Activated T-helper 17 cell treated with anti-CD3 and anti-CD28 coated beads, Interleukin-2, amount 50 U/mL, for 72 hours (primary cell): ENCODE measurements at regions not wholly inside any gene's neighbourhood (a gene's known extent, or its start where the extent isn't known, plus 50 kb on each side); places are given as distances from the start of the nearest gene placed in this dataset.

Experiments used
- ATAC-seq: fragments of 150-1000 bp; cut with Tn5 transposase; replicated peaks from 2 replicates; pipeline ENCODE4 v1.10.0; 2021; ENCODE audit warnings: mild to moderate bottlenecking, moderate library complexity
- H3K27ac Mint-ChIP-seq: one replicate; pipeline ENCODE4 v1.8.0; 2022; ENCODE audit warnings: mixed read lengths
- H3K27me3 Mint-ChIP-seq: one replicate; pipeline ENCODE4 v1.8.0; 2022; ENCODE audit warnings: mixed read lengths
- H3K36me3 Mint-ChIP-seq: one replicate; pipeline ENCODE4 v1.8.0; 2022; ENCODE audit warnings: low read depth, mild to moderate bottlenecking, mixed read lengths
- H3K4me1 Mint-ChIP-seq: one replicate; pipeline ENCODE4 v1.8.0; 2022; ENCODE audit warnings: mixed read lengths
- H3K4me3 Mint-ChIP-seq: one replicate; pipeline ENCODE4 v1.8.0; 2022; ENCODE audit warnings: mild to moderate bottlenecking, mixed read lengths
- H3K9me3 Mint-ChIP-seq: one replicate; pipeline ENCODE4 v1.8.0; 2022; ENCODE audit warnings: mixed read lengths

GRCh38 chr1:95927061-95927460 lies 693.1 kb downstream of the RWDD3 start:
- H3K27me3 Mint-ChIP-seq = no peaks in the 10 kb centered on the region
- no peaks in the 10 kb centered on the region for H3K4me1 Mint-ChIP-seq
- peaks cover 10% of the 10 kb centered on the region for H3K9me3 Mint-ChIP-seq
- ATAC-seq = no peak
- no peak overlapping the region for H3K27ac Mint-ChIP-seq
- no peaks in the 10 kb centered on the region for H3K36me3 Mint-ChIP-seq
- H3K4me3 Mint-ChIP-seq = no peak overlapping the region

GRCh38 chr1:95935719-95936118 lies 701.7 kb downstream of the RWDD3 start:
- ATAC-seq = no peak
- no peaks in the 10 kb centered on the region for H3K27me3 Mint-ChIP-seq
- no peaks in the 10 kb centered on the region for H3K36me3 Mint-ChIP-seq
- no peak overlapping the region for H3K4me3 Mint-ChIP-seq
- H3K9me3 Mint-ChIP-seq = peaks cover 8% of the 10 kb centered on the region
- no peaks in the 10 kb centered on the region for H3K4me1 Mint-ChIP-seq
- H3K27ac Mint-ChIP-seq = no peak overlapping the region

GRCh38 chr1:95941121-95941798 lies 707.2 kb downstream of the RWDD3 start:
- no peaks in the 10 kb centered on the region for H3K27me3 Mint-ChIP-seq
- H3K9me3 Mint-ChIP-seq = peaks cover 5% of the 10 kb centered on the region
- no peak overlapping the region for H3K4me3 Mint-ChIP-seq
- no peaks in the 10 kb centered on the region for H3K36me3 Mint-ChIP-seq
- no peak overlapping the region for H3K27ac Mint-ChIP-seq
- ATAC-seq = no peak
- H3K4me1 Mint-ChIP-seq = no peaks in the 10 kb centered on the region

- ATAC-seq = no peak
- H3K9me3 Mint-ChIP-seq = no peaks in the 10 kb centered on the region
- H3K27ac Mint-ChIP-seq = no peak overlapping the region
- H3K4me3 Mint-ChIP-seq = no peak overlapping the region
- H3K27me3 Mint-ChIP-seq = no peaks in the 10 kb centered on the region
- no peaks in the 10 kb centered on the region for H3K4me1 Mint-ChIP-seq
- H3K36me3 Mint-ChIP-seq = no peaks in the 10 kb centered on the region
These were observed 714.0 kb downstream of the RWDD3 start for GRCh38 chr1:95948023-95948422.

GRCh38 chr1:95951371-95952102 lies 717.5 kb downstream of the RWDD3 start:
- Mint-ChIP-seq H3K27me3 (no peaks in the 10 kb centered on the region), H3K27ac (no peak overlapping the region), H3K4me3 (no peak overlapping the region), H3K9me3 (peaks cover 2% of the 10 kb centered on the region), H3K36me3 (no peaks in the 10 kb centered on the region), H3K4me1 (no peaks in the 10 kb centered on the region)
- ATAC-seq = no peak

- no peak for ATAC-seq
- H3K9me3 Mint-ChIP-seq = peaks cover 6% of the 10 kb centered on the region
- H3K27ac Mint-ChIP-seq = no peak overlapping the region
- H3K4me3 Mint-ChIP-seq = no peak overlapping the region
- H3K36me3 Mint-ChIP-seq = no peaks in the 10 kb centered on the region
- H3K4me1 Mint-ChIP-seq = no peaks in the 10 kb centered on the region
- no peaks in the 10 kb centered on the region for H3K27me3 Mint-ChIP-seq
These were observed 719.0 kb downstream of the RWDD3 start for GRCh38 chr1:95953015-95953414.

GRCh38 chr1:95954585-95954984 lies 720.6 kb downstream of the RWDD3 start:
- Mint-ChIP-seq H3K36me3 (no peaks in the 10 kb centered on the region), H3K4me1 (no peaks in the 10 kb centered on the region), H3K27me3 (no peaks in the 10 kb centered on the region), H3K9me3 (peaks cover 12% of the 10 kb centered on the region), H3K4me3 (no peak overlapping the region), H3K27ac (no peak overlapping the region)
- ATAC-seq = no peak

- Mint-ChIP-seq H3K27ac (no peak overlapping the region), H3K27me3 (no peaks in the 10 kb centered on the region), H3K36me3 (no peaks in the 10 kb centered on the region), H3K4me3 (no peak overlapping the region), H3K4me1 (no peaks in the 10 kb centered on the region), H3K9me3 (peaks cover 15% of the 10 kb centered on the region)
- ATAC-seq = no peak
These were observed 722.2 kb downstream of the RWDD3 start for GRCh38 chr1:95956215-95956614.

GRCh38 chr1:95957748-95958147 lies 723.7 kb downstream of the RWDD3 start:
- no peak overlapping the region for H3K27ac Mint-ChIP-seq
- no peaks in the 10 kb centered on the region for H3K36me3 Mint-ChIP-seq
- ATAC-seq = no peak
- H3K9me3 Mint-ChIP-seq = peaks cover 15% of the 10 kb centered on the region
- H3K4me3 Mint-ChIP-seq = no peak overlapping the region
- H3K4me1 Mint-ChIP-seq = no peaks in the 10 kb centered on the region
- H3K27me3 Mint-ChIP-seq = no peaks in the 10 kb centered on the region

GRCh38 chr1:95966866-95967265 lies 732.9 kb downstream of the RWDD3 start:
- H3K4me3 Mint-ChIP-seq = no peak overlapping the region
- H3K9me3 Mint-ChIP-seq = peaks cover 17% of the 10 kb centered on the region
- H3K36me3 Mint-ChIP-seq = no peaks in the 10 kb centered on the region
- ATAC-seq = no peak
- H3K27me3 Mint-ChIP-seq = no peaks in the 10 kb centered on the region
- no peak overlapping the region for H3K27ac Mint-ChIP-seq
- no peaks in the 10 kb centered on the region for H3K4me1 Mint-ChIP-seq

- no peak for ATAC-seq
- Mint-ChIP-seq H3K9me3 (peaks cover 13% of the 10 kb centered on the region), H3K27me3 (no peaks in the 10 kb centered on the region), H3K36me3 (no peaks in the 10 kb centered on the region), H3K27ac (no peak overlapping the region), H3K4me1 (no peaks in the 10 kb centered on the region), H3K4me3 (no peak overlapping the region)
These were observed 740.6 kb downstream of the RWDD3 start for GRCh38 chr1:95974586-95974985.

GRCh38 chr1:95982711-95983110 lies 738.9 kb upstream of the PTBP2 start:
- Mint-ChIP-seq H3K4me3 (no peak overlapping the region), H3K9me3 (peaks cover 6% of the 10 kb centered on the region), H3K27me3 (no peaks in the 10 kb centered on the region), H3K36me3 (no peaks in the 10 kb centered on the region), H3K27ac (no peak overlapping the region), H3K4me1 (no peaks in the 10 kb centered on the region)
- no peak for ATAC-seq

GRCh38 chr1:95983831-95984230 lies 737.8 kb upstream of the PTBP2 start:
- Mint-ChIP-seq H3K27ac (no peak overlapping the region), H3K4me3 (no peak overlapping the region), H3K4me1 (no peaks in the 10 kb centered on the region), H3K9me3 (peaks cover 7% of the 10 kb centered on the region), H3K27me3 (no peaks in the 10 kb centered on the region), H3K36me3 (no peaks in the 10 kb centered on the region)
- no peak for ATAC-seq

- Mint-ChIP-seq H3K9me3 (peaks cover 7% of the 10 kb centered on the region), H3K4me3 (no peak overlapping the region)
- no peak for ATAC-seq
These were observed 736.7 kb upstream of the PTBP2 start for GRCh38 chr1:95984798-95985374.

GRCh38 chr1:95990033-95990432 lies 731.6 kb upstream of the PTBP2 start:
- Mint-ChIP-seq H3K4me3 (no peak overlapping the region), H3K36me3 (no peaks in the 10 kb centered on the region), H3K27me3 (no peaks in the 10 kb centered on the region), H3K9me3 (peaks cover 7% of the 10 kb centered on the region), H3K27ac (no peak overlapping the region), H3K4me1 (no peaks in the 10 kb centered on the region)
- no peak for ATAC-seq

More at GRCh38 chr1:95984798-95985374, 736.7 kb upstream of the PTBP2 start:
- Mint-ChIP-seq H3K4me1 (no peaks in the 10 kb centered on the region), H3K27ac (no peak overlapping the region), H3K36me3 (no peaks in the 10 kb centered on the region), H3K27me3 (no peaks in the 10 kb centered on the region)
